GM12878 (cell line): ENCODE measurements at regions not wholly inside any gene's neighbourhood (a gene's known extent, or its start where the extent isn't known, plus 50 kb on each side); places are given as distances from the start of the nearest gene placed in this dataset.

ENCODE experiments used
- ATAC-seq: fragments of 200-7000 bp; cut with Tn5 transposase; 3 replicates; pipeline ENCODE4 v1.9.1; 2020; ENCODE audit warnings: mild to moderate bottlenecking, moderate library complexity
- BruUV-seq: library from RNA; stranded (reverse); fragments of 400-500 nt; replicated peaks from 2 replicates; lab custom pipeline; 2021; lab: Mats Ljungman, UMichigan
- CTCF ChIA-PET: fragments of 300-600 bp; sonication (Branson Sonifier 250); formaldehyde crosslinking; extraction: SDS; loops from one replicate; lab custom pipeline; 2021; ENCODE audit warnings: inconsistent platforms; lab: Yijun Ruan, JAX
- POLR2A ChIA-PET: fragments of 350-600 bp; formaldehyde crosslinking; extraction: SDS; loops from one replicate; lab custom pipeline; 2021; ENCODE audit warnings: inconsistent platforms; lab: Charles Lee
- RAD21 ChIA-PET: fragments of 300-600 bp; sonication (Branson Sonifier 250); formaldehyde crosslinking; loops from one replicate; lab custom pipeline; 2023; ENCODE audit warnings: antibody characterized with exemption; ENCODE audit not compliant: unreplicated experiment; lab: Charles Lee
- SMC1A ChIA-PET: fragments of 300-600 bp; sonication (Branson Sonifier 250); formaldehyde crosslinking; loops from one replicate; lab custom pipeline; 2023; ENCODE audit not compliant: unreplicated experiment, uncharacterized antibody; lab: Charles Lee
- DNase-seq: peaks from one replicate; pipeline ENCODE4 v3.0.0-alpha.2; 2011; ENCODE audit warnings: low read depth, low spot score
- FAIRE-seq: peaks from 3 replicates; lab custom pipeline; 2011; peaks lifted over from hg19 to GRCh38; lab: Jason Lieb, UNC
- H2AFZ ChIP-seq: 2 replicates; pipeline ENCODE4 v1.6.0; 2011; ENCODE audit warnings: low read depth, low read length, control low read depth; ENCODE audit not compliant: control insufficient read depth
- H3K27ac ChIP-seq: 2 replicates; pipeline ENCODE4 v1.5.1; 2011; ENCODE audit warnings: control low read depth; ENCODE audit not compliant: control insufficient read depth, insufficient read depth
- H3K27me3 ChIP-seq, 2 experiments: replicated peaks in 1 of 2; 2 replicates each; pipeline versions ENCODE4 v1.6.0 to v1.6.1; 2011; ENCODE audit warnings: low read length in 1 of 2; ENCODE audit not compliant: control insufficient read depth in 2 of 2, insufficient read depth in 2 of 2
- H3K36me3 ChIP-seq, 2 experiments: 2 replicates each; pipeline ENCODE4 v1.5.1; 2011; ENCODE audit warnings: low read length in 1 of 2; ENCODE audit not compliant: control insufficient read depth in 2 of 2, insufficient read depth in 2 of 2
- H3K4me1 ChIP-seq: 2 replicates; pipeline ENCODE4 v1.6.1; 2011; ENCODE audit warnings: mild to moderate bottlenecking, low read length, moderate library complexity, mixed read lengths; ENCODE audit not compliant: control insufficient read depth, insufficient read depth
- H3K4me2 ChIP-seq: 2 replicates; pipeline ENCODE4 v1.6.0; 2011; ENCODE audit warnings: control low read depth; ENCODE audit not compliant: control insufficient read depth, insufficient read depth
- H3K4me3 ChIP-seq: fragments of 200-600 bp; sonication (generic); 2 replicates; pipeline ENCODE4 v1.5.1; 2016
- H3K79me2 ChIP-seq: 2 replicates; pipeline ENCODE4 v1.6.0; 2011; ENCODE audit warnings: low read length; ENCODE audit not compliant: control insufficient read depth, insufficient read depth
- H3K9ac ChIP-seq: 2 replicates; pipeline ENCODE4 v1.8.0; 2011; ENCODE audit warnings: low read length, control low read depth, mixed read lengths; ENCODE audit not compliant: control insufficient read depth, insufficient read depth
- H3K9me3 ChIP-seq: replicated peaks from 3 replicates; pipeline ENCODE4 v1.5.1; 2011; ENCODE audit warnings: mild to moderate bottlenecking, low read length; ENCODE audit not compliant: control insufficient read depth, insufficient read depth
- H4K20me1 ChIP-seq: 2 replicates; pipeline ENCODE4 v1.6.0; 2011; ENCODE audit not compliant: control insufficient read depth, insufficient read depth
- CBX3 ChIP-seq: fragments of 200-600 bp; sonication (generic); IDR thresholded peaks from 2 replicates; pipeline ENCODE4 v1.6.1; 2016; ENCODE audit warnings: low read depth, borderline replicate concordance
- CBX5 ChIP-seq: sonication (generic); IDR thresholded peaks from 2 replicates; pipeline ENCODE4 v1.6.1; 2016; ENCODE audit warnings: low read depth, moderate library complexity, mild to moderate bottlenecking, inconsistent platforms
- CEBPB ChIP-seq, 2 experiments: fragments of 150-350 bp in 1 of 2; IDR thresholded peaks; 2 replicates each; pipeline ENCODE4 v1.6.1; 2012 to 2014; ENCODE audit warnings: low read depth in 2 of 2, low read length in 2 of 2, borderline replicate concordance in 1 of 2, inconsistent platforms in 1 of 2
- E4F1 ChIP-seq: fragments of 450-650 bp; IDR thresholded peaks from 2 replicates; pipeline ENCODE4 v1.6.1; 2018; ENCODE audit warnings: borderline replicate concordance, mild to moderate bottlenecking; ENCODE audit not compliant: partially characterized antibody
- HDAC2 ChIP-seq: fragments of 200-600 bp; sonication (generic); IDR thresholded peaks from 2 replicates; pipeline ENCODE4 v1.6.1; 2017
- HSF1 ChIP-seq: fragments of 150-350 bp; IDR thresholded peaks from 2 replicates; pipeline ENCODE4 v1.6.1; 2014; ENCODE audit warnings: mild to moderate bottlenecking, low read depth, low read length
- JUNB ChIP-seq: IDR thresholded peaks from 2 replicates; pipeline ENCODE4 v1.6.1; 2016; ENCODE audit warnings: antibody characterized with exemption, mild to moderate bottlenecking
- NR2C2 ChIP-seq: IDR thresholded peaks from 2 replicates; pipeline ENCODE4 v1.6.1; 2011; ENCODE audit warnings: borderline replicate concordance, low read depth; ENCODE audit not compliant: control insufficient read depth, insufficient read length
- POU2F2 ChIP-seq: IDR thresholded peaks from 3 replicates; pipeline ENCODE4 v1.6.1; 2011; ENCODE audit warnings: low read depth, mild to moderate bottlenecking, low read length, borderline replicate concordance
- REST ChIP-seq: IDR thresholded peaks from 2 replicates; pipeline ENCODE4 v1.6.1; 2012; ENCODE audit warnings: mild to moderate bottlenecking, low read depth, low read length
- SIX5 ChIP-seq: IDR thresholded peaks from 2 replicates; pipeline ENCODE4 v1.6.1; 2011; ENCODE audit warnings: mild to moderate bottlenecking, low read depth, low read length, moderate library complexity; ENCODE audit not compliant: severe bottlenecking
- STAT1 ChIP-seq: fragments of 450-650 bp; conservative IDR thresholded peaks from 2 replicates; pipeline ENCODE4 v1.6.1; 2014; ENCODE audit warnings: antibody characterized with exemption, mild to moderate bottlenecking
- TBL1XR1 ChIP-seq: IDR thresholded peaks from 2 replicates; pipeline ENCODE4 v1.6.1; 2012; ENCODE audit warnings: low read depth, low read length, improper control_type of control experiment
- ZNF274 ChIP-seq: IDR thresholded peaks from one replicate; pipeline ENCODE4 v1.8.0; 2011; ENCODE audit not compliant: insufficient read length, insufficient read depth
- WGBS: methylation state at CpG from one replicate; pipeline ENCODE4 v1.1.6; 2016; ENCODE audit warnings: low lambda C conversion rate; ENCODE audit not compliant: insufficient replicate concordance, insufficient coverage; ENCODE audit errors: missing lambda C conversion rate; 5-methylcytosine and 5-hydroxymethylcytosine counted together
- in situ Hi-C: fragments of 300-500 bp; cut with MboI; formaldehyde crosslinking; loops from 9 replicates; pipeline ENCODE4 v1.14.3; 2018; ENCODE audit warnings: mixed read lengths
- intact Hi-C: fragments of 100-400 bp; cut with micrococcal nuclease; formaldehyde crosslinking; loops from one replicate; pipeline ENCODE4 v1.14.2; 2022; ENCODE audit not compliant: unreplicated experiment

GRCh38 chr4:177182728-177183127 lies 126.9 kb upstream of the NEIL3 start (continued):
- TF ChIP-seq HDAC2 (no peak), CEBPB (IDR thresholded peaks at IDR 0.05; ENCODE audit: borderline replicate concordance in 1 of 2, low read depth in 2 of 2, low read length in 2 of 2) (no peak), NR2C2 (no peak), ZNF274 (no peak), POU2F2 (no peak), CBX5 (no peak), STAT1 (no peak), SIX5 (no peak), TBL1XR1 (no peak), CBX3 (no peak)

- DNase-seq = no peak
- FAIRE-seq = no peak
- intact Hi-C loops (no loop called here), in situ Hi-C loops (no loop called here)
- Histone ChIP-seq H3K27ac (no peak overlapping the region), H3K4me2 (no peak overlapping the region), H3K27me3 (no peaks in the 10 kb centered on the region), H3K9ac (no peak overlapping the region), H3K36me3 (no peaks in the 10 kb centered on the region), H2AFZ (no peak overlapping the region), H4K20me1 (no peaks in the 10 kb centered on the region), H3K79me2 (no peaks in the 10 kb centered on the region), H3K4me3 (no peak overlapping the region), H3K4me1 (no peaks in the 10 kb centered on the region), H3K9me3 (no peaks in the 10 kb centered on the region)
- no peak for ATAC-seq
- BruUV-seq = no TSS peak
- ChIA-PET RAD21 (interaction anchor here (0.6 kb wide), 1 partner anchor 1334 kb away, joined by 3 read pairs; no protein-coding TSS in a partner anchor), SMC1A (no interaction called here), POLR2A (no interaction called here), CTCF (no interaction called here)
- no peak for TF ChIP-seq REST
- no peak for TF ChIP-seq JUNB
- TF ChIP-seq E4F1 = no peak
- no peak for TF ChIP-seq HSF1
- 55% methylated on average over 2 of the region's 2 CpGs for WGBS
Measured at GRCh38 chr4:177185151-177185550, 124.5 kb upstream of the NEIL3 start.
